Ishikawa (cell line): ENCODE measurements at regions not wholly inside any gene's neighbourhood (a gene's known extent, or its start where the extent isn't known, plus 50 kb on each side); places are given as distances from the start of the nearest gene placed in this dataset.

Experiments used
- CEBPB ChIP-seq: IDR thresholded peaks from 2 replicates; pipeline ENCODE4 v1.6.1; 2012
- EGR1 ChIP-seq: IDR thresholded peaks from 2 replicates; pipeline ENCODE4 v1.6.1; 2012
- EP300 ChIP-seq: IDR thresholded peaks from 2 replicates; pipeline ENCODE4 v1.6.1; 2012; ENCODE audit warnings: borderline replicate concordance
- MAX ChIP-seq: IDR thresholded peaks from 2 replicates; pipeline ENCODE4 v1.6.1; 2012
- NFIC ChIP-seq: IDR thresholded peaks from 2 replicates; pipeline ENCODE4 v1.6.1; 2012
- RAD21 ChIP-seq: IDR thresholded peaks from 2 replicates; pipeline ENCODE4 v1.6.1; 2012; ENCODE audit warnings: low read depth
- YY1 ChIP-seq: IDR thresholded peaks from 2 replicates; pipeline ENCODE4 v1.6.1; 2012; ENCODE audit warnings: low read depth

- TF ChIP-seq RAD21 (no peak), MAX (no peak), EP300 (no peak), NFIC (no peak), YY1 (no peak), EGR1 (no peak), CEBPB (no peak)
Measured at GRCh38 chr10:110392121-110392520, 87.4 kb upstream of the SMNDC1 start.
